H1 (cell line): ENCODE measurements at regions not wholly inside any gene's neighbourhood (a gene's known extent, or its start where the extent isn't known, plus 50 kb on each side); places are given as distances from the start of the nearest gene placed in this dataset.
A peak's percentile ranks its signal among the peaks of the same experiment; 100 is the strongest.

Experiments used
- CTCF ChIA-PET: fragments of 300-600 bp; sonication (Branson Sonifier 250); formaldehyde crosslinking; loops from one replicate; lab custom pipeline; 2021; ENCODE audit not compliant: partially characterized antibody; lab: Charles Lee
- POLR2A ChIA-PET: fragments of 300-600 bp; sonication (Branson Sonifier 250); formaldehyde crosslinking; loops from one replicate; lab custom pipeline; 2021; ENCODE audit warnings: inconsistent platforms; ENCODE audit not compliant: partially characterized antibody; lab: Charles Lee
- DNase-seq, 2 experiments: peaks; one replicate each; pipeline versions ENCODE4 v3.0.0 to v3.0.0-alpha.2; 2010 to 2022; ENCODE audit warnings: low spot score in 2 of 2, low read depth in 1 of 2, mixed read lengths in 1 of 2
- FAIRE-seq: peaks from 2 replicates; lab custom pipeline; 2011; peaks lifted over from hg19 to GRCh38; lab: Jason Lieb, UNC
- H2AFZ ChIP-seq: 2 replicates; pipeline ENCODE4 v1.8.1; 2012; ENCODE audit warnings: low read length, inconsistent platforms
- H2AK5ac ChIP-seq: 2 replicates; pipeline ENCODE4 v1.6.1; 2013; ENCODE audit warnings: low read depth, low read length
- H2BK120ac ChIP-seq: replicated peaks from 2 replicates; pipeline ENCODE3; 2013; ENCODE audit warnings: low read depth, low read length, inconsistent platforms
- H2BK12ac ChIP-seq: 2 replicates; pipeline ENCODE4 v1.6.1; 2013; ENCODE audit warnings: low read depth, low read length
- H2BK15ac ChIP-seq: 2 replicates; pipeline ENCODE4 v1.6.1; 2013; ENCODE audit warnings: low read length
- H2BK20ac ChIP-seq: 2 replicates; pipeline ENCODE4 v1.6.1; 2013; ENCODE audit warnings: low read length
- H2BK5ac ChIP-seq: 2 replicates; pipeline ENCODE4 v1.6.1; 2013; ENCODE audit warnings: low read depth, low read length
- H3K14ac ChIP-seq: 2 replicates; pipeline ENCODE4 v1.6.1; 2013; ENCODE audit warnings: inconsistent platforms; ENCODE audit not compliant: insufficient read length
- H3K18ac ChIP-seq: 2 replicates; pipeline ENCODE4 v1.6.1; 2013; ENCODE audit warnings: low read length; ENCODE audit errors: extremely low read depth
- H3K23ac ChIP-seq: 2 replicates; pipeline ENCODE4 v1.6.1; 2013; ENCODE audit warnings: inconsistent platforms; ENCODE audit not compliant: insufficient read length
- H3K23me2 ChIP-seq: 2 replicates; pipeline ENCODE4 v1.6.1; 2013; ENCODE audit warnings: low read depth, low read length
- H3K27ac ChIP-seq: 2 replicates; pipeline ENCODE4 v1.6.1; 2011; ENCODE audit warnings: low read depth, low read length, inconsistent platforms
- H3K27me3 ChIP-seq, 4 experiments: replicated peaks in 1 of 4; 1 replicate in 1 of 4; 2 replicates in 3 of 4; pipeline versions ENCODE4 v1.6.1 to v1.8.1; 2011 to 2013; ENCODE audit warnings: low read length in 3 of 4, mild to moderate bottlenecking in 3 of 4, inconsistent platforms in 2 of 4, mixed read lengths in 2 of 4, moderate library complexity in 1 of 4; ENCODE audit not compliant: control insufficient read depth in 3 of 4, insufficient read depth in 3 of 4; ENCODE audit errors: extremely low read depth in 1 of 4
- H3K36me3 ChIP-seq, 4 experiments: 2 replicates each; pipeline versions ENCODE4 v1.6.1 to v1.8.1; 2011 to 2013; ENCODE audit warnings: mild to moderate bottlenecking in 4 of 4, low read length in 3 of 4, moderate library complexity in 2 of 4, control low read depth in 1 of 4, inconsistent platforms in 1 of 4; ENCODE audit not compliant: insufficient read depth in 4 of 4, control insufficient read depth in 2 of 4
- H3K4ac ChIP-seq: replicated peaks from 2 replicates; pipeline ENCODE3; 2013; ENCODE audit warnings: low read length, low read depth, mixed read lengths, inconsistent platforms; ENCODE audit not compliant: insufficient read length
- H3K4me1 ChIP-seq, 4 experiments: replicated peaks in 1 of 4; 1 replicate in 1 of 4; 2 replicates in 3 of 4; pipeline versions ENCODE4 v1.6.1 to v1.8.1; 2011 to 2013; ENCODE audit warnings: low read length in 3 of 4, inconsistent platforms in 2 of 4, mixed read lengths in 1 of 4; ENCODE audit not compliant: insufficient read depth in 4 of 4, control insufficient read depth in 3 of 4
- H3K4me2 ChIP-seq, 2 experiments: 2 replicates each; pipeline versions ENCODE4 v1.6.1 to v1.8.1; 2011 to 2013; ENCODE audit warnings: low read depth in 2 of 2, low read length in 2 of 2, control low read depth in 1 of 2, inconsistent platforms in 1 of 2, mild to moderate bottlenecking in 1 of 2; ENCODE audit not compliant: insufficient read depth in 1 of 2
- H3K4me3 ChIP-seq, 4 experiments: fragments of 200-600, 300-600 bp in 1 of 4; sonication (generic), shearing (Covaris generic), sonication (Bioruptor Twin) in 1 of 4; 2 replicates each; pipeline versions ENCODE4 v1.5.1 to v1.8.1; 2011 to 2016; ENCODE audit warnings: low read length in 4 of 4, low read depth in 3 of 4, control low read depth in 2 of 4, inconsistent platforms in 2 of 4, mild to moderate bottlenecking in 2 of 4, mixed read lengths in 1 of 4, moderate library complexity in 1 of 4; ENCODE audit not compliant: insufficient read depth in 2 of 4; ENCODE audit errors: extremely low read depth in 1 of 4
- H3K56ac ChIP-seq: replicated peaks from 2 replicates; pipeline ENCODE3; 2013; ENCODE audit warnings: low read depth, mild to moderate bottlenecking, mixed read lengths, low read length, inconsistent platforms; ENCODE audit not compliant: insufficient read length
- H3K79me1 ChIP-seq: 2 replicates; pipeline ENCODE4 v1.6.1; 2013; ENCODE audit warnings: low read depth, low read length, control low read depth
- H3K79me2 ChIP-seq, 2 experiments: 2 replicates each; pipeline versions ENCODE4 v1.6.1 to v1.8.1; 2012 to 2013; ENCODE audit warnings: low read length in 2 of 2, mild to moderate bottlenecking in 2 of 2, inconsistent platforms in 1 of 2; ENCODE audit not compliant: insufficient read depth in 2 of 2, control insufficient read depth in 1 of 2
- H3K9ac ChIP-seq, 4 experiments: replicated peaks in 1 of 4; 1 replicate in 1 of 4; 2 replicates in 3 of 4; pipeline versions ENCODE4 v1.6.1 to v1.8.1; 2011 to 2013; ENCODE audit warnings: low read depth in 3 of 4, low read length in 3 of 4, control low read depth in 2 of 4, mild to moderate bottlenecking in 2 of 4, moderate library complexity in 2 of 4, inconsistent platforms in 1 of 4; ENCODE audit errors: extremely low read depth in 1 of 4
- H3K9me3 ChIP-seq, 2 experiments: 2 replicates each; pipeline versions ENCODE4 v1.6.1 to v1.8.1; 2012 to 2013; ENCODE audit warnings: mild to moderate bottlenecking in 2 of 2, moderate library complexity in 2 of 2, control low read depth in 1 of 2, inconsistent platforms in 1 of 2, low read depth in 1 of 2, low read length in 1 of 2, mixed read lengths in 1 of 2; ENCODE audit not compliant: insufficient read depth in 2 of 2
- H4K20me1 ChIP-seq, 2 experiments: replicated peaks in 1 of 2; 2 replicates each; pipeline versions ENCODE3 to v1.8.1; 2011 to 2013; ENCODE audit warnings: inconsistent platforms in 2 of 2, low read length in 2 of 2, mild to moderate bottlenecking in 1 of 2; ENCODE audit not compliant: insufficient read depth in 2 of 2, control insufficient read depth in 1 of 2
- H4K5ac ChIP-seq: 2 replicates; pipeline ENCODE4 v1.6.1; 2013; ENCODE audit warnings: low read length, low read depth, mixed read lengths, inconsistent platforms; ENCODE audit not compliant: insufficient read length
- H4K8ac ChIP-seq: 2 replicates; pipeline ENCODE4 v1.8.0; 2013; ENCODE audit warnings: mild to moderate bottlenecking, moderate library complexity, low read length, inconsistent platforms; ENCODE audit not compliant: insufficient read depth; ENCODE audit errors: extremely low read depth
- H4K91ac ChIP-seq: replicated peaks from 2 replicates; pipeline ENCODE3; 2013; ENCODE audit warnings: low read length, mixed read lengths, inconsistent platforms; ENCODE audit not compliant: insufficient read length
- MAFK ChIP-seq: IDR thresholded peaks from 2 replicates; pipeline ENCODE4 v1.6.1; 2012; ENCODE audit warnings: low read depth, mild to moderate bottlenecking, improper control_type of control experiment, low read length
- PHF8 ChIP-seq: fragments of 200-600 bp; sonication (generic); conservative IDR thresholded peaks from 2 replicates; pipeline ENCODE4 v1.7.1; 2012; ENCODE audit warnings: low read depth, mild to moderate bottlenecking, inconsistent platforms, low read length, moderate library complexity
- RAD21 ChIP-seq, 2 experiments: IDR thresholded peaks in 1 of 2; conservative IDR thresholded peaks in 1 of 2; 2 replicates each; pipeline ENCODE4 v1.6.1; 2011; ENCODE audit warnings: low read depth in 2 of 2, low read length in 2 of 2, improper control_type of control experiment in 1 of 2, inconsistent platforms in 1 of 2, mild to moderate bottlenecking in 1 of 2, moderate library complexity in 1 of 2
- WGBS, 2 experiments: shearing (Covaris generic) in 1 of 2; methylation state at CpG; one replicate each; pipeline versions ENCODE4 v1.1.6 to v1.1.7; 2013 to 2015; ENCODE audit warnings: low lambda C conversion rate in 2 of 2, mixed read lengths in 2 of 2, inconsistent platforms in 1 of 2, low coverage in 1 of 2, missing lambda C conversion rate in 1 of 2; ENCODE audit not compliant: insufficient replicate concordance in 2 of 2, insufficient coverage in 1 of 2, insufficient read length in 1 of 2; ENCODE audit errors: extremely low coverage in 1 of 2, missing lambda C conversion rate in 1 of 2; 5-methylcytosine and 5-hydroxymethylcytosine counted together

DNA sequence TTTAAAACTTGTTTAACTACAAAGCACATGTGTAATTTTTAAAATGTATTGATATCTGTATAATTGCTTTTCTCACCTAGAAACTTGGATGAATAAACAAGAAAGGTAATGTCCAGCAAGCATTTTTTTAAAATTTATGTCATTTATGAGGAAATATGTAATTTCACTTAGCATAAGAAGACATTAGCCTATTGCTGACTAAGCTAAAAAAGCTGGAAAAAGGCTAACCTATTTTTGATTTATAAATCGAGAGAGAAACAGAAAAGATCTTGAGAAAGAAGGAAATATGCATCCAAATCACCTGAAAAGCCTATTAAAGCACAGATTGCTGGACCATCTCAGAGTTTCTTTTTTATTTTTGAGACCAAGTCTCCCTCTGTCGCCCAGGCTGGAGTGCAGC, 1181.3 kb downstream of the SLITRK1 start:
- no peak for DNase-seq
- Histone ChIP-seq H3K9me3 (no peaks in the 10 kb centered on the region), H4K5ac (no peak overlapping the region), H2AFZ (no peak overlapping the region), H3K9ac (no peak overlapping the region), H3K4me3 (no peak overlapping the region), H3K4ac (no peak overlapping the region), H3K79me2 (no peaks in the 10 kb centered on the region), H3K36me3 (no peaks in the 10 kb centered on the region), H3K23me2 (no peaks in the 10 kb centered on the region), H3K4me1 (no peaks in the 10 kb centered on the region), H3K27me3 (no peaks in the 10 kb centered on the region)
- FAIRE-seq, result no peak
- WGBS, 2 experiments, result 86% methylated on average over 2 of the region's 2 CpGs; no CpG with 5 or more reads in 1 of the 2 experiments
- ChIA-PET POLR2A (no interaction called here), CTCF (interaction anchor here (0.6 kb wide), 1 partner anchor 10 kb away, joined by 3 read pairs; no protein-coding TSS in a partner anchor)
- no peak for TF ChIP-seq PHF8
- TF ChIP-seq RAD21 (IDR thresholded peaks at IDR 0.05 in 1 of 2, conservative IDR thresholded peaks at IDR 0.05 in 1 of 2; ENCODE audit: low read depth in 2 of 2, low read length in 2 of 2), result peak; percentile 5 to 14; a peak in 1 of 4 replicates
- TF ChIP-seq MAFK, result peak; percentile 71
- TF ChIP-seq, all 59 proteins: peak for 2
- H2BK20ac ChIP-seq, result no peak overlapping the region
- no peak overlapping the region for H2BK5ac ChIP-seq
- no peaks in the 10 kb centered on the region for H3K79me1 ChIP-seq
- H3K27ac ChIP-seq, result no peak overlapping the region
- no peak overlapping the region for H3K14ac ChIP-seq
- H4K20me1 ChIP-seq, result no peaks in the 10 kb centered on the region
- H3K56ac ChIP-seq, result no peak overlapping the region
- H3K4me2 ChIP-seq, result no peak overlapping the region
- H2BK12ac ChIP-seq, result no peak overlapping the region
- H2AK5ac ChIP-seq, result no peak overlapping the region
- H2BK120ac ChIP-seq, result no peak overlapping the region
- H2BK15ac ChIP-seq, result no peak overlapping the region
- no peak overlapping the region for H3K18ac ChIP-seq
- no peak overlapping the region for H3K23ac ChIP-seq
- no peak overlapping the region for H4K8ac ChIP-seq
- no peak overlapping the region for H4K91ac ChIP-seq
